GM19238 (cell line): ENCODE measurements at regions not wholly inside any gene's neighbourhood (a gene's known extent, or its start where the extent isn't known, plus 50 kb on each side); places are given as distances from the start of the nearest gene placed in this dataset.

Source experiments
- DNase-seq: peaks from one replicate; pipeline ENCODE4 v3.0.0; 2011; ENCODE audit warnings: low spot score; ENCODE audit not compliant: insufficient read length

- DNase-seq, result no peak
Measured at GRCh38 chr12:100738086-100738485, 56.5 kb upstream of the ANO4 start.

GRCh38 chr12:100741084-100741711, 53.4 kb upstream of the ANO4 start:
- no peak for DNase-seq

GRCh38 chr12:100743060-100743459, 51.5 kb upstream of the ANO4 start:
- no peak for DNase-seq
